Loucy (cell line): ENCODE measurements at regions not wholly inside any gene's neighbourhood (a gene's known extent, or its start where the extent isn't known, plus 50 kb on each side); places are given as distances from the start of the nearest gene placed in this dataset.

Source experiments
- CTCF ChIP-seq: fragments of 200-600 bp; sonication (generic); conservative IDR thresholded peaks from 2 replicates; pipeline ENCODE4 v1.5.1; 2014; ENCODE audit warnings: mild to moderate bottlenecking, antibody characterized with exemption, low read length
- EZH2phosphoT487 ChIP-seq: fragments of 200-600 bp; IDR thresholded peaks from 2 replicates; pipeline ENCODE4 v1.6.1; 2018; ENCODE audit warnings: antibody characterized with exemption, mild to moderate bottlenecking, moderate library complexity, borderline replicate concordance

GRCh38 chr6:8837343-8837742, 402.0 kb upstream of the SLC35B3 start:
- TF ChIP-seq CTCF (no peak), EZH2phosphoT487 (no peak)
